ENCODE measurements at regions not wholly inside any gene's neighbourhood (a gene's known extent, or its start where the extent isn't known, plus 50 kb on each side); places are given as distances from the start of the nearest gene placed in this dataset.

GRCh38 chr4:152243896-152244595 is 291.8 kb downstream of the FBXW7 start:
- H3K4me1 Mint-ChIP-seq = no peaks in the 10 kb centered on the region
- TF ChIP-seq CTCF (IDR thresholded peaks at IDR 0.05) = no peak
- no peak for TF ChIP-seq EZH2 (IDR thresholded peaks at IDR 0.05; ENCODE audit: borderline replicate concordance, insufficient read depth, low read depth, low read length, poor library complexity, severe bottlenecking)
- no peak overlapping the region for H3K27ac Mint-ChIP-seq

DNA sequence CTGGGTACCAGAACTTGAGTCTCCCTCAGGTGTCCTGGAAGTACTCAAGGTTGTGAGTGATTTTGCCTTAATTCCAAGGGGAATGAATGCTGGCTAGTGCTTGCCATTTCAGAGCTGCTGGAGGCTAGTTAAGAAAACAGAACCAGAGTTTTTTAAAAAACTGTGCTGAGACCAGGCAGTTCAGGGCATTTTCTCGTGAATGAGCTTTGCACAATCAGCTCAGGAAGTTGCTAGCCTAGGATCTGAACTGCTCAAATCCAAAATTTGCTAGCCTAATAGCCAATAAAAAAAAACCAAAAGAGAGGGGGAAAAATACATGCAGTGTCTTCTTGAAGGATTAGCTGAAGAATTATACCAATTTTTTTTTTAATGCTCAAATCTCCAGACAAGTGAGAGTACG is 292.7 kb downstream of the FBXW7 start:
- Histone ChIP-seq H3K4me2 (replicated peaks; ENCODE audit: low read depth, low read length, poor library complexity, severe bottlenecking) (no peak overlapping the region), H3K9me3 (ENCODE audit: control extremely low read depth in 1 of 3, control insufficient read depth in 2 of 3, insufficient read depth in 1 of 3, low read length in 2 of 3) (peaks cover 0 to under 1% (median 0%) of the 10 kb centered on the region in 3 donors), H3K4me1 (ENCODE audit: control insufficient read depth in 2 of 2, insufficient read depth in 2 of 2, low read length in 2 of 2) (no peaks in the 10 kb centered on the region), H3K4me3 (ENCODE audit: control extremely low read depth in 1 of 5, extremely low read depth in 1 of 5, insufficient read depth in 1 of 5, low read depth in 2 of 5, low read length in 4 of 5) (no peak overlapping the region), H3K9ac (ENCODE audit: low read length) (no peak overlapping the region), H4K20me1 (ENCODE audit: control insufficient read depth, insufficient read depth, low read length, poor library complexity, severe bottlenecking) (no peaks in the 10 kb centered on the region), H3K27ac (ENCODE audit: low read length in 2 of 2) (no peak overlapping the region), H3K79me2 (ENCODE audit: control insufficient read depth, insufficient read depth, low read length) (no peaks in the 10 kb centered on the region), H3K36me3 (replicated peaks in 1 of 2; ENCODE audit: control extremely low read depth in 1 of 2, control insufficient read depth in 1 of 2, extremely low read depth in 1 of 2, insufficient read depth in 2 of 2, low read length in 1 of 2) (no peaks in the 10 kb centered on the region), H3K27me3 (replicated peaks in 1 of 4; ENCODE audit: control extremely low read depth in 1 of 4, control insufficient read depth in 3 of 4, insufficient read depth in 4 of 4, low read length in 3 of 4) (peaks cover 0 to 10% (median 1%) of the 10 kb centered on the region in 4 experiments), H2AFZ (ENCODE audit: insufficient read depth, low read depth, low read length, poor library complexity, severe bottlenecking) (no peak overlapping the region)
- Mint-ChIP-seq H3K27me3 (peaks cover 9% of the 10 kb centered on the region), H3K9me3 (ENCODE audit: insufficient read depth) (no peaks in the 10 kb centered on the region), H3K27ac (no peak overlapping the region), H3K4me1 (no peaks in the 10 kb centered on the region), H3K4me3 (no peak overlapping the region)
- ATAC-seq (ENCODE audit: low read depth) = no peak
- DNase-seq = no peak
- POLR2A ChIA-PET = no interaction called here
- 50% methylated on average over 1 of the region's 2 CpGs for WGBS (ENCODE audit: insufficient coverage)
- intact Hi-C loops (cut with micrococcal nuclease) = no loop called here
- TF ChIP-seq CTCF (IDR thresholded peaks at IDR 0.05) (no peak), EZH2 (IDR thresholded peaks at IDR 0.05; ENCODE audit: borderline replicate concordance, insufficient read depth, low read depth, low read length, poor library complexity, severe bottlenecking) (no peak)
- CTCF ChIA-PET = no interaction called here

More at GRCh38 chr4:152243896-152244595, 291.8 kb downstream of the FBXW7 start:
- H3K36me3 ChIP-seq (replicated peaks in 1 of 2; ENCODE audit: control extremely low read depth in 1 of 2, control insufficient read depth in 1 of 2, extremely low read depth in 1 of 2, insufficient read depth in 2 of 2, low read length in 1 of 2) = no peaks in the 10 kb centered on the region
- intact Hi-C loops (cut with micrococcal nuclease) = no loop called here
- H3K27ac ChIP-seq (ENCODE audit: low read length in 2 of 2) = no peak overlapping the region
- H3K4me3 ChIP-seq (ENCODE audit: control extremely low read depth in 1 of 5, extremely low read depth in 1 of 5, insufficient read depth in 1 of 5, low read depth in 2 of 5, low read length in 4 of 5) = no peak overlapping the region
- Mint-ChIP-seq H3K9me3 (ENCODE audit: insufficient read depth) (no peaks in the 10 kb centered on the region), H3K27me3 (peaks cover 9% of the 10 kb centered on the region), H3K4me3 (no peak overlapping the region)
- ChIA-PET CTCF (no interaction called here), POLR2A (no interaction called here)
- no peak overlapping the region for H3K9ac ChIP-seq (ENCODE audit: low read length)
- no peaks in the 10 kb centered on the region for H3K79me2 ChIP-seq (ENCODE audit: control insufficient read depth, insufficient read depth, low read length)
- H3K4me1 ChIP-seq (ENCODE audit: control insufficient read depth in 2 of 2, insufficient read depth in 2 of 2, low read length in 2 of 2) = no peaks in the 10 kb centered on the region
- 51% methylated on average over 10 of the region's 11 CpGs for WGBS (ENCODE audit: insufficient coverage)
- peaks cover 0 to 3% (median 0%) of the 10 kb centered on the region in 3 donors for H3K9me3 ChIP-seq (ENCODE audit: control extremely low read depth in 1 of 3, control insufficient read depth in 2 of 3, insufficient read depth in 1 of 3, low read length in 2 of 3)
- DNase-seq = no peak
- no peak for ATAC-seq (ENCODE audit: low read depth)
- H3K27me3 ChIP-seq (replicated peaks in 1 of 4; ENCODE audit: control extremely low read depth in 1 of 4, control insufficient read depth in 3 of 4, insufficient read depth in 4 of 4, low read length in 3 of 4) = peaks cover 0 to 10% (median 1%) of the 10 kb centered on the region in 4 experiments
- H3K4me2 ChIP-seq (replicated peaks; ENCODE audit: low read depth, low read length, poor library complexity, severe bottlenecking) = no peak overlapping the region
- no peaks in the 10 kb centered on the region for H4K20me1 ChIP-seq (ENCODE audit: control insufficient read depth, insufficient read depth, low read length, poor library complexity, severe bottlenecking)
- H2AFZ ChIP-seq (ENCODE audit: insufficient read depth, low read depth, low read length, poor library complexity, severe bottlenecking) = no peak overlapping the region

Measured in B cell (primary cell).